Parathyroid adenoma (tissue), 2 donors: ENCODE measurements at regions not wholly inside any gene's neighbourhood (a gene's known extent, or its start where the extent isn't known, plus 50 kb on each side); places are given as distances from the start of the nearest gene placed in this dataset.

Experiments used
- H2AFZ ChIP-seq: fragments of 300-600 bp; sonication (generic); one replicate; pipeline ENCODE4 v1.7.0; 2017; ENCODE audit warnings: antibody characterized with exemption, mild to moderate bottlenecking
- H3K27ac ChIP-seq: fragments of 300-600 bp; sonication (generic); one replicate; pipeline ENCODE4 v1.7.0; 2017
- H3K27me3 ChIP-seq: fragments of 300-600 bp; sonication (generic); one replicate; pipeline ENCODE4 v1.7.0; 2017; ENCODE audit warnings: low read length; ENCODE audit not compliant: control insufficient read depth, insufficient read depth
- H3K36me3 ChIP-seq: fragments of 300-600 bp; sonication (generic); one replicate; pipeline ENCODE4 v1.7.0; 2017; ENCODE audit warnings: low read length; ENCODE audit not compliant: control insufficient read depth, insufficient read depth
- H3K4me1 ChIP-seq: fragments of 300-600 bp; sonication (generic); one replicate; pipeline ENCODE4 v1.7.0; 2017; ENCODE audit warnings: control low read depth
- H3K4me2 ChIP-seq: fragments of 300-600 bp; sonication (generic); one replicate; pipeline ENCODE4 v1.7.0; 2017; ENCODE audit warnings: low read length
- H3K4me3 ChIP-seq: fragments of 300-600 bp; sonication (generic); one replicate; pipeline ENCODE4 v1.7.0; 2017; ENCODE audit warnings: low read depth, low read length
- H3K79me2 ChIP-seq: fragments of 300-600 bp; sonication (generic); one replicate; pipeline ENCODE4 v1.7.0; 2017; ENCODE audit warnings: control low read depth
- H3K9ac ChIP-seq: fragments of 300-600 bp; sonication (generic); one replicate; pipeline ENCODE4 v1.7.0; 2017; ENCODE audit warnings: mild to moderate bottlenecking
- H3K9me3 ChIP-seq: fragments of 300-600 bp; sonication (generic); one replicate; pipeline ENCODE4 v1.7.0; 2017; ENCODE audit warnings: low read length; ENCODE audit not compliant: control insufficient read depth
- CTCF ChIP-seq: fragments of 300-600 bp; sonication (generic); IDR thresholded peaks from one replicate; pipeline ENCODE4 v1.7.0; 2017; ENCODE audit warnings: antibody characterized with exemption, mild to moderate bottlenecking
- donor health status: primary hyperparathyroidism.

DNA sequence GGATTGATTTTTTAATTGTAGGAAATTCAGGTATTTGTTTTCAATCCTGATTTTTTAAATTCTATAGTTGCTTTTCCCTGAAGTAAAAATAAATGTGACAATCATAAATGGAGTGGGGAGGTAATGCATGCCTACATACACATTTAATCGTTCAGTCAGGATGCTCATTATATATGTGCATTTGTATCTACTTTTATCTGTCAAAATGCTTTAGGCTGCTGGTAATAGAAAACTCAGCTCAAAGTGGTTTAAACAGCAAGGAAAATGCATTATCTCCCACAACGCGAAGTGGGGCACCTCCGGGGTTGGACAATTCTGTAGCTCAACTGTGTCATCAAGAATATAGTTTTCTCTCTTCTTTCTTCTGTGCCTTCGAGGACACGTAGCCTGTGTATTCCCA lies 116.4 kb upstream of the SASH1 start:
- Histone ChIP-seq H3K4me2 (no peak overlapping the region), H2AFZ (no peak overlapping the region), H3K9me3 (no peaks in the 10 kb centered on the region)

DNA sequence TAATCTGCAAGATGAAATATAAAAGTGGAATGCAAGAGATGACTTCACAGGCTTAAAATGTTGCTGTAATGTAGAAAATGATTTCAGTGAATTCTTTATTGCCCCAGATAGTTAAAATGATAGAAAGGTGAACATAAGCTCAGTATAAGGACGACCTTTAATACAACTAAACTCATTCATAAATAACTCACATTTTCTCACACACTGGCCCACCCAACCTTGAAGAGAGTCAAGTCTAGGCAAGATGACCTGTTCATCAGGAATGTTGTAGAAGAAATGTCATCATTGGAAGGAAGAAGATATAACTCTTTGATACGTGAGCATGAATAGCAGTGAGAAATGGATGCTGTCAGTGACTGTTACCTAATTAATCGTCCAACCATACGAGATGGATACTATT lies 111.1 kb upstream of the SASH1 start:
- Histone ChIP-seq H3K4me2 (no peak overlapping the region), H3K27ac (no peak overlapping the region), H3K27me3 (no peaks in the 10 kb centered on the region), H3K36me3 (no peaks in the 10 kb centered on the region), H3K4me3 (no peak overlapping the region), H3K9ac (no peak overlapping the region), H3K9me3 (no peaks in the 10 kb centered on the region), H3K79me2 (no peaks in the 10 kb centered on the region), H3K4me1 (no peaks in the 10 kb centered on the region), H2AFZ (no peak overlapping the region)
- TF ChIP-seq CTCF: no peak

More for the DNA sequence above, 116.4 kb upstream of the SASH1 start:
- H3K4me3 ChIP-seq: no peak overlapping the region
- no peaks in the 10 kb centered on the region for H3K27me3 ChIP-seq
- no peak overlapping the region for H3K27ac ChIP-seq
- H3K9ac ChIP-seq: no peak overlapping the region
- H3K4me1 ChIP-seq: peaks cover 4% of the 10 kb centered on the region
- H3K36me3 ChIP-seq: no peaks in the 10 kb centered on the region
- TF ChIP-seq CTCF: no peak
- no peaks in the 10 kb centered on the region for H3K79me2 ChIP-seq

DNA sequence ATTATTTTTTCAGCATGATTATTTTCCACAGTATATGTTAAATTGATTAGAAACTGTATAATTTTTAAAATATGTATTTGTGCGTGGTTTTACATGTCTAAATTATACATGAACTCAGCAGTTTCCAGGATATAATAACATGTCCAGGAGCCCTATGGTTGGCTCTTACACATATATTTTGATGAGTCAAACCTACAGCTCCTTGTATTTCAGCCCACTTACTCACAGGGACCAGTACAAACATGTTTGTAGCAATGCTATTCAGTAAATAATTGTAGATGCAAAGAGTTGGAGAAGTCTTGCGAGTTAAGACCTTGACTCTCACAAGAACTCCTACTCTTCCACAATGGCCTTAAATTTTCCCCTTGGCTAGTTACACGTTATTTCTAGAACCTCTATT lies 107.2 kb upstream of the SASH1 start:
- no peaks in the 10 kb centered on the region for H3K79me2 ChIP-seq
- H3K4me1 ChIP-seq: no peaks in the 10 kb centered on the region
- H3K9ac ChIP-seq: no peak overlapping the region
- H3K9me3 ChIP-seq: no peaks in the 10 kb centered on the region
- no peaks in the 10 kb centered on the region for H3K27me3 ChIP-seq
- H3K4me3 ChIP-seq: no peak overlapping the region
- TF ChIP-seq CTCF: no peak
- no peaks in the 10 kb centered on the region for H3K36me3 ChIP-seq
- H3K4me2 ChIP-seq: no peak overlapping the region
- no peak overlapping the region for H2AFZ ChIP-seq
- no peak overlapping the region for H3K27ac ChIP-seq

DNA sequence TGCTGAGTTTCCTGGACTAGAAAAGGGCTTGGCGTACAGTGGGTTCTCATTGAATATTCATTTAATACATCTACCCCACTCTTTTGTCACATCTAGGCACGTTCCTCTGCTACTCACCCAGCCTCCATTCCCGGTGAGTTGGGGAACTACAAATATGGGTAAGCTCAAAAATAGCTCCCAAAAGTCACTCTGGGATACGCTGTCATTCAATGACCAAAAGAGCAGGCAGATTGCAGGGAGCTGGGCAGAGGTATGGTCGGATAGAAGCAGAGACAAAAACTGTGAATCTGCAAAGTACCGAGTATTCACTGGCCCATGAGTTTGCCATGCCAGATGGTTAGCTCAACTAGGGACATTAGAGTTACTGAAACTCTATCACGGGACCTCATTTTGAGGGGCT lies 103.9 kb upstream of the SASH1 start:
- no peaks in the 10 kb centered on the region for H3K4me1 ChIP-seq
- H3K9ac ChIP-seq: no peak overlapping the region
- H3K27ac ChIP-seq: no peak overlapping the region
- H3K79me2 ChIP-seq: no peaks in the 10 kb centered on the region
- H3K27me3 ChIP-seq: no peaks in the 10 kb centered on the region
- no peaks in the 10 kb centered on the region for H3K36me3 ChIP-seq
- no peak overlapping the region for H2AFZ ChIP-seq
- H3K9me3 ChIP-seq: no peaks in the 10 kb centered on the region
- TF ChIP-seq CTCF: no peak
- H3K4me2 ChIP-seq: no peak overlapping the region
- no peak overlapping the region for H3K4me3 ChIP-seq

GRCh38 chr6:148239215-148239614 lies 103.4 kb upstream of the SASH1 start:
- H2AFZ ChIP-seq: no peak overlapping the region
- H3K4me1 ChIP-seq: no peaks in the 10 kb centered on the region
- H3K27me3 ChIP-seq: no peaks in the 10 kb centered on the region
- no peaks in the 10 kb centered on the region for H3K36me3 ChIP-seq
- H3K27ac ChIP-seq: no peak overlapping the region
- H3K9ac ChIP-seq: no peak overlapping the region
- H3K9me3 ChIP-seq: no peaks in the 10 kb centered on the region
- no peak overlapping the region for H3K4me2 ChIP-seq
- H3K4me3 ChIP-seq: no peak overlapping the region
- no peak for TF ChIP-seq CTCF
- H3K79me2 ChIP-seq: no peaks in the 10 kb centered on the region
